ENCODE measurements at regions not wholly inside any gene's neighbourhood (a gene's known extent, or its start where the extent isn't known, plus 50 kb on each side); places are given as distances from the start of the nearest gene placed in this dataset.

DNA sequence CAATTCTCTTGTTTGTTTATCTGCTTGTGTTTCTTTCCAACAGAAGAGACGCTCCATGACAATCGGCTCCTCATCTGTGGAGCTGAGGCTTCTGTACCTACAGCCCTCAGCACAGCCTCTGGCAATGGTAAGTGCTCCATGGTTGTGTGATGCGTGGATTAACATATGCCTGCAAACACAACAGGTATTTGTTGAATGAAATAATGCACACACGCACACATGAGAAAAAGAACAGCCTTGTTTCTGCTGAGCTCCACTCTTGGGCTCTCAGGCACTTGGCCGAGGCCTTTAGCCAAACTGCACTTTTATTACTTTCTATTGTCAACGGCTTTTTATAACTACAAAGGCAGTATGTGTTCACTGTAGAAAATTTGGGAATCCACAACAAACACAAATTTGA is 120.4 kb upstream of the TMCC3 start:
- intact Hi-C loops (cut with DNase I; ENCODE audit: low total_unique reads) (no loop called here), in situ Hi-C loops (cut with MboI; ENCODE audit: low sequenced_read_pairs in 4 of 4) (loop anchor here (25.0 kb wide), 2 partner anchors 608 to 633 kb away; partner anchors contain the start of gene PLXNC1 (in 3 of the 4))
- ATAC-seq = no peak
- TF ChIP-seq, protein P1, sequence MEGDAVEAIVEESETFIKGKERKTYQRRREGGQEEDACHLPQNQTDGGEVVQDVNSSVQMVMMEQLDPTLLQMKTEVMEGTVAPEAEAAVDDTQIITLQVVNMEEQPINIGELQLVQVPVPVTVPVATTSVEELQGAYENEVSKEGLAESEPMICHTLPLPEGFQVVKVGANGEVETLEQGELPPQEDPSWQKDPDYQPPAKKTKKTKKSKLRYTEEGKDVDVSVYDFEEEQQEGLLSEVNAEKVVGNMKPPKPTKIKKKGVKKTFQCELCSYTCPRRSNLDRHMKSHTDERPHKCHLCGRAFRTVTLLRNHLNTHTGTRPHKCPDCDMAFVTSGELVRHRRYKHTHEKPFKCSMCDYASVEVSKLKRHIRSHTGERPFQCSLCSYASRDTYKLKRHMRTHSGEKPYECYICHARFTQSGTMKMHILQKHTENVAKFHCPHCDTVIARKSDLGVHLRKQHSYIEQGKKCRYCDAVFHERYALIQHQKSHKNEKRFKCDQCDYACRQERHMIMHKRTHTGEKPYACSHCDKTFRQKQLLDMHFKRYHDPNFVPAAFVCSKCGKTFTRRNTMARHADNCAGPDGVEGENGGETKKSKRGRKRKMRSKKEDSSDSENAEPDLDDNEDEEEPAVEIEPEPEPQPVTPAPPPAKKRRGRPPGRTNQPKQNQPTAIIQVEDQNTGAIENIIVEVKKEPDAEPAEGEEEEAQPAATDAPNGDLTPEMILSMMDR (IDR thresholded peaks at IDR 0.05 in 4 of 5, conservative IDR thresholded peaks at IDR 0.05 in 1 of 5) = no peak
- no peak for TF ChIP-seq POLR2A (IDR thresholded peaks at IDR 0.05)
- DNase-seq = no peak
- Histone ChIP-seq H3K27ac (no peak overlapping the region), H3K36me3 (no peaks in the 10 kb centered on the region), H3K27me3 (no peaks in the 10 kb centered on the region), H3K4me1 (no peaks in the 10 kb centered on the region), H3K9me3 (no peaks in the 10 kb centered on the region), H3K4me3 (no peak overlapping the region)

DNA sequence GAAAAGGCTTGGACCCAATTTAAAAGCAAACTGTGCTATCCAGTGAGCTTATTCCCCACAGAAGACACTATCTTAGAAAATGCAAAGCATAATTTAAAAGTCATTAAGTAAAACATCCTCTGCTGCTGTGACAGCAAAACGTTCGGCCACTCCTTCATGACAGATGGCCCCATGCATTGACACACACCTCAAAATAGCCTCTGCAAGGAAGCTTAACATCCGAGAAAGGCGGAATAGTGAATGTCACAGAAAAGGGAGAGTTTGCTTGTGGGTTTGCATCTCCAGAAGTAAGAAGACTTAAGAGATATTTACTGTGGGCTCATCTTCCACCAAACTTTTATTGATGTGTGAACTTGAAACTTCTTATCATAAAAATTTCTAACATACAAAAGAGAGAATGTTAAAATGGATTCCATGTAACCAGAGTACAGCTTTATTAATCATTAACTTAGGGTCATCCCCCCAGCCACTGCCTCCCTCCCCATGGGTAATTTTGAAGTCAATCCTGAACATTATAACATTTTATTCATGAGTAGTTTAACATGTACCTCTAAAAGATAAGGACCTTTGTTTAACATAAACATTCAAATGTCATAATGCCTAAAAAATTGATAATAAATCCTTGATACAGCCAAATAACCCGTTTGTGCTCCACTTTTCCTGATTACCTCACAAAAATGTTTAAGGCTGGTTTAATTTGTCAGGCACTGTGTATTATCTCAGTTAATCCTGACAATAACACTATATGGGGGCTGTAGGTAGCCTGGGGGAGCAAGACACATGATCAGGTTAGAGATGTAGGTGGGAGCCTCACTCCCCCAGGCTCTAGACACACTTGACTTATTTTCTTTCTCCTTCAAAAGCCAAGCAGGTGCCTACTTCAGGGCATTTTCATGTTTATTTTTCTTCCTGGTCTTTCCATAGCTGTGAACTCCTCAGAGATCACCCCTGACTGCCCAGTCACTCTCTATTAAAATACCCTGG is 119.7 kb upstream of the TMCC3 start:
- no peak for TF ChIP-seq POLR2A (IDR thresholded peaks at IDR 0.05)
- TF ChIP-seq, protein P1 (IDR thresholded peaks at IDR 0.05 in 4 of 5, conservative IDR thresholded peaks at IDR 0.05 in 1 of 5) = no peak
- no peak overlapping the region for H3K27ac ChIP-seq

DNA sequence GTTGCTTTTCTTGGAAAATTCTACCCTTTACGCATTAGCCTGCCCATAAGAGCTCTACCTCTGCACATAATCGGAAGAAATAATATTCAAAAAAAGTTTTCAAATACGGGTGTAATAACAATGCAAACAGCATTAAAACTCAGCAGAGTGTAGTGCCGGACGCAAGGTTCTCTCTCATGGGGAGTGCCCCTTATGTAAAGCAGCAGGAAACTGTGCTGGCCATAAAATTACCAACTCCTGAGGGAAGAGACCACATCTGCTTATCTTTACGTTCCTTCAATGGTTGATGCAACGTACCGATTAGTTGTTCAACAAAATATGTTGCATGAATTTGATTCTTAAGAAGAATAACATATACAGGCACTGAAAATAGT is 118.7 kb upstream of the TMCC3 start:
- no peak for TF ChIP-seq POLR2A (IDR thresholded peaks at IDR 0.05)
- Histone ChIP-seq H3K4me1 (no peaks in the 10 kb centered on the region), H3K9me3 (no peaks in the 10 kb centered on the region), H3K27me3 (no peaks in the 10 kb centered on the region), H3K36me3 (no peaks in the 10 kb centered on the region), H3K27ac (no peak overlapping the region), H3K4me3 (no peak overlapping the region)
- ATAC-seq (no peak), DNase-seq (no peak)
- intact Hi-C loops (cut with DNase I; ENCODE audit: low total_unique reads) (no loop called here), in situ Hi-C loops (cut with MboI; ENCODE audit: low sequenced_read_pairs in 4 of 4) (loop anchor here (25.0 kb wide), 2 partner anchors 607 to 632 kb away; partner anchors contain the start of gene PLXNC1 (in 3 of the 4))

More for the DNA sequence above, 119.7 kb upstream of the TMCC3 start:
- intact Hi-C loops (cut with DNase I; ENCODE audit: low total_unique reads) = no loop called here
- no peak for ATAC-seq
- DNase-seq = no peak
- H3K27me3 ChIP-seq = no peaks in the 10 kb centered on the region
- no peaks in the 10 kb centered on the region for H3K9me3 ChIP-seq
- H3K36me3 ChIP-seq = no peaks in the 10 kb centered on the region
- no peak overlapping the region for H3K4me3 ChIP-seq
- H3K4me1 ChIP-seq = no peaks in the 10 kb centered on the region
- in situ Hi-C loops (cut with MboI; ENCODE audit: low sequenced_read_pairs in 4 of 4) = loop anchor here (25.0 kb wide), 2 partner anchors 608 to 633 kb away; partner anchors contain the start of gene PLXNC1 (in 3 of the 4)

DNA sequence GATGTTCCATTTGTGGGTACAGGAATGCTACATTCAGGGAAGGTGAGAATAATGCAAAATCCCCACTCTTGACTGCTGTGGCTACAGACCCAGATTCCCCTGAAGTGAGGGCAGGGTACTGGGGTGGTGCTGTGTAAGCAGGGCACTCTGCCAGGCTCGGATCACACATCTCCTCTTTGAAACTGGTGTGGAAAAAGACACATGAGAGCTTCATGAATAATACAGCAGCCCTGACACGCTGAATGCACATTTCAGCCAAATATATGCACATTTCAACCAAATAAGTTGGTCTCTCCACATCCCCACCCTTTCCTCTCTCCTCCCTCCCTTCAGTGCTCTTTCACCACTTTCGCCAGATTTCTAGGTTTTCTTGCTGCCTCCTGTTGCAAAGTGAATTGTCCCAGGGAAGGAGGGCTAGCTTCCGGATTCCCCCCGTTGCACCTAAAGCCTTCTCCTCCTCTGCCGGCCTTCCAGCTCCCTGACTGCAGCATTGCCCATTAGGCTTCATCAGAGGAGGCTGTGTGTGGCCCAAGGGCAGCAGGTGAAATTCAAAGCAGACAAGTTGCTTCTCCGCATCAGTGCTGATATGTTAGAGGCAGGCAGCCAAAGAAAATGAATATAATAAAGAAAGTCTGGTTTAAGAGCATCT is 118.2 kb upstream of the TMCC3 start:
- ATAC-seq = no peak
- no peak overlapping the region for H3K4me3 ChIP-seq
- no peaks in the 10 kb centered on the region for H3K4me1 ChIP-seq

More for the DNA sequence above, 118.2 kb upstream of the TMCC3 start:
- intact Hi-C loops (cut with DNase I; ENCODE audit: low total_unique reads) = no loop called here
- no peak overlapping the region for H3K27ac ChIP-seq
- H3K27me3 ChIP-seq = no peaks in the 10 kb centered on the region
- no peak for TF ChIP-seq POLR2A (IDR thresholded peaks at IDR 0.05)
- TF ChIP-seq, protein P1 (IDR thresholded peaks at IDR 0.05 in 4 of 5, conservative IDR thresholded peaks at IDR 0.05 in 1 of 5) = no peak
- DNase-seq = no peak
- no peaks in the 10 kb centered on the region for H3K36me3 ChIP-seq
- no peaks in the 10 kb centered on the region for H3K9me3 ChIP-seq
- in situ Hi-C loops (cut with MboI; ENCODE audit: low sequenced_read_pairs in 4 of 4) = loop anchor here (25.0 kb wide), 2 partner anchors 606 to 631 kb away; partner anchors contain the start of gene PLXNC1 (in 3 of the 4)

Data from gastrocnemius medialis (tissue), 4 donors.